IMR-90 (cell line): ENCODE measurements at regions not wholly inside any gene's neighbourhood (a gene's known extent, or its start where the extent isn't known, plus 50 kb on each side); places are given as distances from the start of the nearest gene placed in this dataset.

ENCODE experiments used
- ATAC-seq: fragments of 200-7000 bp; cut with Tn5 transposase; 2 replicates; pipeline ENCODE4 v1.9.1; 2020; ENCODE audit warnings: low read depth, mild to moderate bottlenecking, moderate library complexity
- BruUV-seq: library from RNA; stranded (reverse); fragments of 400-500 nt; replicated peaks from 2 replicates; lab custom pipeline; 2021; lab: Mats Ljungman, UMichigan
- CTCF ChIA-PET: fragments of 300-600 bp; formaldehyde crosslinking; extraction: SDS; loops from one replicate; lab custom pipeline; 2021; ENCODE audit warnings: antibody characterized with exemption; lab: Yijun Ruan, JAX
- POLR2A ChIA-PET: fragments of 300-600 bp; sonication (Branson Sonifier 250); formaldehyde crosslinking; loops from one replicate; lab custom pipeline; 2022; ENCODE audit warnings: antibody characterized with exemption; ENCODE audit not compliant: unreplicated experiment; lab: Charles Lee
- DNase-seq: peaks from one replicate; pipeline ENCODE4 v3.0.0; 2013
- H2AFZ ChIP-seq: replicated peaks from 2 replicates; pipeline ENCODE3; 2013; ENCODE audit warnings: low read length, mild to moderate bottlenecking; ENCODE audit not compliant: poor library complexity
- H2AK5ac ChIP-seq: 2 replicates; pipeline ENCODE4 v1.6.1; 2013; ENCODE audit warnings: low read depth, low read length, inconsistent platforms
- H2AK9ac ChIP-seq: replicated peaks from 2 replicates; pipeline ENCODE3; 2013; ENCODE audit warnings: mild to moderate bottlenecking, low read depth, low read length, moderate library complexity; ENCODE audit not compliant: poor library complexity
- H2BK120ac ChIP-seq: 2 replicates; pipeline ENCODE4 v1.6.1; 2013; ENCODE audit warnings: low read depth, low read length, inconsistent platforms
- H2BK15ac ChIP-seq: 3 replicates; pipeline ENCODE4 v1.6.1; 2013; ENCODE audit warnings: low read depth, low read length, inconsistent platforms
- H2BK20ac ChIP-seq: 2 replicates; pipeline ENCODE4 v1.6.1; 2013; ENCODE audit warnings: low read depth, mild to moderate bottlenecking, inconsistent platforms, low read length, moderate library complexity
- H2BK5ac ChIP-seq: 2 replicates; pipeline ENCODE4 v1.6.1; 2013; ENCODE audit warnings: mild to moderate bottlenecking, low read depth, low read length, inconsistent platforms; ENCODE audit not compliant: poor library complexity, severe bottlenecking
- H3K14ac ChIP-seq: replicated peaks from 2 replicates; pipeline ENCODE4 v1.6.1; 2013; ENCODE audit warnings: low read depth, low read length, inconsistent platforms
- H3K18ac ChIP-seq: 2 replicates; pipeline ENCODE4 v1.6.1; 2013; ENCODE audit warnings: low read depth, low read length, control low read depth
- H3K23ac ChIP-seq: 2 replicates; pipeline ENCODE4 v1.6.1; 2013; ENCODE audit warnings: low read depth, low read length, inconsistent platforms
- H3K27ac ChIP-seq: 2 replicates; pipeline ENCODE4 v1.5.1; 2013; ENCODE audit warnings: mild to moderate bottlenecking, control low read depth, low read length; ENCODE audit not compliant: insufficient read depth
- H3K27me3 ChIP-seq: 2 replicates; pipeline ENCODE4 v1.6.1; 2013; ENCODE audit warnings: low read length; ENCODE audit not compliant: control insufficient read depth, insufficient read depth
- H3K36me3 ChIP-seq: 2 replicates; pipeline ENCODE4 v1.6.1; 2013; ENCODE audit warnings: low read length, mixed read lengths; ENCODE audit not compliant: control insufficient read depth, insufficient read depth
- H3K4ac ChIP-seq: 2 replicates; pipeline ENCODE4 v1.6.1; 2013; ENCODE audit warnings: low read depth, low read length, inconsistent platforms
- H3K4me1 ChIP-seq: 2 replicates; pipeline ENCODE4 v1.6.1; 2013; ENCODE audit warnings: low read length, mixed read lengths; ENCODE audit not compliant: control insufficient read depth, insufficient read depth
- H3K4me2 ChIP-seq: 2 replicates; pipeline ENCODE4 v1.6.1; 2013; ENCODE audit warnings: low read depth, mild to moderate bottlenecking, control low read depth, low read length, moderate library complexity
- H3K4me3 ChIP-seq: 2 replicates; pipeline ENCODE4 v1.5.1; 2013; ENCODE audit warnings: low read depth, mild to moderate bottlenecking, control low read depth, low read length, moderate library complexity; ENCODE audit not compliant: insufficient read depth
- H3K56ac ChIP-seq: 2 replicates; pipeline ENCODE4 v1.6.1; 2013; ENCODE audit warnings: low read length, inconsistent platforms; ENCODE audit not compliant: insufficient read depth; ENCODE audit errors: extremely low read depth
- H3K79me1 ChIP-seq, 2 experiments: 2 replicates each; pipeline ENCODE4 v1.6.1; 2013; ENCODE audit warnings: low read length in 2 of 2, inconsistent platforms in 1 of 2, low read depth in 1 of 2
- H3K9ac ChIP-seq: 2 replicates; pipeline ENCODE4 v1.6.1; 2013; ENCODE audit warnings: low read depth, low read length, control low read depth
- H3K9me1 ChIP-seq: 2 replicates; pipeline ENCODE4 v1.6.1; 2013; ENCODE audit warnings: low read length, inconsistent platforms; ENCODE audit not compliant: insufficient read depth
- H3K9me3 ChIP-seq: 2 replicates; pipeline ENCODE4 v1.6.1; 2013; ENCODE audit warnings: low read length; ENCODE audit not compliant: control insufficient read depth, insufficient read depth
- H4K20me1 ChIP-seq: 2 replicates; pipeline ENCODE4 v1.6.1; 2013; ENCODE audit warnings: low read length, inconsistent platforms; ENCODE audit not compliant: insufficient read depth
- H4K5ac ChIP-seq: 2 replicates; pipeline ENCODE4 v1.6.1; 2013; ENCODE audit warnings: mild to moderate bottlenecking, low read depth, low read length, control low read depth
- H4K8ac ChIP-seq, 2 experiments: 2 replicates each; pipeline ENCODE4 v1.6.1; 2013; ENCODE audit warnings: low read depth in 2 of 2, low read length in 2 of 2, control low read depth in 1 of 2, inconsistent platforms in 1 of 2
- H4K91ac ChIP-seq: 2 replicates; pipeline ENCODE4 v1.6.1; 2013; ENCODE audit warnings: low read depth, low read length, inconsistent platforms; ENCODE audit not compliant: insufficient read depth
- BHLHE40 ChIP-seq: fragments of 150-350 bp; IDR thresholded peaks from 2 replicates; pipeline ENCODE4 v1.6.1; 2016; ENCODE audit warnings: mild to moderate bottlenecking, low read depth, low read length
- CEBPB ChIP-seq: IDR thresholded peaks from 2 replicates; pipeline ENCODE4 v1.6.1; 2012; ENCODE audit warnings: low read depth, low read length, improper control_type of control experiment
- CHD1 ChIP-seq: IDR thresholded peaks from 2 replicates; pipeline ENCODE4 v1.6.1; 2012; ENCODE audit warnings: low read depth, low read length, improper control_type of control experiment
- CTCF ChIP-seq: conservative IDR thresholded peaks from 2 replicates; pipeline ENCODE4 v1.5.1; 2012; ENCODE audit warnings: mild to moderate bottlenecking, low read depth, low read length, improper control_type of control experiment
- ELK1 ChIP-seq: fragments of 150-350 bp; IDR thresholded peaks from 2 replicates; pipeline ENCODE4 v1.6.1; 2016; ENCODE audit warnings: low read depth, mild to moderate bottlenecking, low read length, moderate library complexity, borderline replicate concordance
- FOS ChIP-seq: fragments of 150-350 bp; IDR thresholded peaks from 2 replicates; pipeline ENCODE4 v1.6.1; 2016; ENCODE audit warnings: low read depth, low read length
- MAFK ChIP-seq: IDR thresholded peaks from 2 replicates; pipeline ENCODE4 v1.6.1; 2012; ENCODE audit warnings: low read depth, low read length, improper control_type of control experiment
- MAZ ChIP-seq: IDR thresholded peaks from 2 replicates; pipeline ENCODE4 v1.6.1; 2012; ENCODE audit warnings: low read depth, mild to moderate bottlenecking, low read length, improper control_type of control experiment, moderate library complexity, borderline replicate concordance
- MXI1 ChIP-seq: IDR thresholded peaks from 2 replicates; pipeline ENCODE4 v1.6.1; 2012; ENCODE audit warnings: low read depth, mild to moderate bottlenecking, low read length, moderate library complexity, borderline replicate concordance
- NFE2L2 ChIP-seq: fragments of 150-350 bp; IDR thresholded peaks from 2 replicates; pipeline ENCODE4 v1.6.1; 2016; ENCODE audit warnings: low read depth, mild to moderate bottlenecking, low read length
- POLR2A ChIP-seq: IDR thresholded peaks from 2 replicates; pipeline ENCODE4 v1.6.1; 2012; ENCODE audit warnings: mild to moderate bottlenecking, low read depth, low read length
- RAD21 ChIP-seq: IDR thresholded peaks from 2 replicates; pipeline ENCODE4 v1.6.1; 2012; ENCODE audit warnings: low read length, improper control_type of control experiment
- RCOR1 ChIP-seq: IDR thresholded peaks from 2 replicates; pipeline ENCODE4 v1.6.1; 2012; ENCODE audit warnings: mild to moderate bottlenecking, low read length, improper control_type of control experiment; ENCODE audit not compliant: insufficient replicate concordance
- RFX5 ChIP-seq: IDR thresholded peaks from 2 replicates; pipeline ENCODE4 v1.8.0; 2012; ENCODE audit warnings: low read depth, mild to moderate bottlenecking, low read length, moderate library complexity
- SMC3 ChIP-seq: fragments of 150-350 bp; IDR thresholded peaks from 2 replicates; pipeline ENCODE4 v1.6.1; 2016; ENCODE audit warnings: low read depth, mild to moderate bottlenecking, antibody characterized with exemption, low read length, moderate library complexity
- USF2 ChIP-seq: fragments of 150-350 bp; IDR thresholded peaks from 2 replicates; pipeline ENCODE4 v1.6.1; 2017; ENCODE audit warnings: mild to moderate bottlenecking, antibody characterized with exemption, low read length, low read depth
- dilution Hi-C: fragments of 300-500 bp; cut with HindIII; formaldehyde crosslinking; loops from one replicate; pipeline ENCODE4 v1.14.3; 2018; ENCODE audit warnings: low sequenced_read_pairs; ENCODE audit not compliant: unreplicated experiment
- in situ Hi-C: fragments of 300-500 bp; cut with MboI; formaldehyde crosslinking; loops from 3 replicates; pipeline ENCODE4 v1.14.3; 2019; ENCODE audit warnings: low sequenced_read_pairs, inconsistent platforms, mixed read lengths
- intact Hi-C: fragments of 100-400 bp; cut with micrococcal nuclease; formaldehyde crosslinking; loops from 2 replicates; pipeline ENCODE4 v1.10.0; 2022

GRCh38 chr6:144338951-144339700 is 54.0 kb downstream of the UTRN start:
- no TSS peak for BruUV-seq

More at GRCh38 chr6:144338951-144339700, 54.0 kb downstream of the UTRN start:
- H3K9me1 ChIP-seq: peaks cover 20% of the 10 kb centered on the region
- H3K9me3 ChIP-seq: no peaks in the 10 kb centered on the region
- H3K23ac ChIP-seq: no peak overlapping the region
- H3K27ac ChIP-seq: no peak overlapping the region
- H2BK15ac ChIP-seq: no peak overlapping the region
- peaks cover 27 to 73% of the 10 kb centered on the region in 2 experiments for H3K79me1 ChIP-seq
- no peak overlapping the region for H2BK120ac ChIP-seq
- no peak overlapping the region for H2BK5ac ChIP-seq
- H3K14ac ChIP-seq: no peak overlapping the region
- H3K4ac ChIP-seq: no peak overlapping the region
- H3K36me3 ChIP-seq: no peaks in the 10 kb centered on the region; the same call in 1 of the 2 replicates
- H3K4me3 ChIP-seq: no peak overlapping the region
- no peak overlapping the region for H4K5ac ChIP-seq
- no peak overlapping the region for H4K8ac ChIP-seq
- no peak overlapping the region for H2BK20ac ChIP-seq
- peaks cover 11% of the 10 kb centered on the region; the same call in 1 of the 2 replicates for H4K20me1 ChIP-seq
- H2AFZ ChIP-seq: no peak overlapping the region
- ATAC-seq (no peak), DNase-seq (no peak)
- POLR2A ChIA-PET: no interaction called here
- no peak overlapping the region for H4K91ac ChIP-seq
- H2AK5ac ChIP-seq: no peak overlapping the region
- H3K56ac ChIP-seq: no peak overlapping the region
- no peak overlapping the region for H3K9ac ChIP-seq
- 0 out of 2 replicates have a peak, but pooled peaks cover 5% of the 10 kb centered on the region for H3K4me1 ChIP-seq
- H3K18ac ChIP-seq: no peak overlapping the region
- CTCF ChIA-PET: no interaction called here
- in situ Hi-C loops (no loop called here), intact Hi-C loops (no loop called here), dilution Hi-C loops (no loop called here)
- no peaks in the 10 kb centered on the region for H3K27me3 ChIP-seq
- no peak for TF ChIP-seq FOS
- no peak for TF ChIP-seq RAD21
- no peak for TF ChIP-seq RFX5
- TF ChIP-seq ELK1: no peak
- TF ChIP-seq MAFK: no peak
- no peak for TF ChIP-seq CHD1
- TF ChIP-seq NFE2L2: no peak
- no peak for TF ChIP-seq POLR2A
- TF ChIP-seq USF2: no peak
- TF ChIP-seq CTCF: no peak
- TF ChIP-seq BHLHE40: no peak
- TF ChIP-seq MXI1: no peak
- TF ChIP-seq CEBPB: no peak
- no peak for TF ChIP-seq RCOR1
- TF ChIP-seq SMC3: no peak
- no peak for TF ChIP-seq MAZ
- no peak overlapping the region for H2AK9ac ChIP-seq
- H3K4me2 ChIP-seq: no peak overlapping the region
